SK-N-DZ (cell line): ENCODE measurements at regions not wholly inside any gene's neighbourhood (a gene's known extent, or its start where the extent isn't known, plus 50 kb on each side); places are given as distances from the start of the nearest gene placed in this dataset.
"Not testable (repeated sequence)": the region's sequence is repeated elsewhere in the genome, so short reads cannot be mapped to it uniquely, and the experiment has no call there.

ENCODE experiments used
- DNase-seq: peaks from one replicate; pipeline ENCODE4 v3.0.0-alpha.2; 2015; ENCODE audit warnings: low spot score

DNA sequence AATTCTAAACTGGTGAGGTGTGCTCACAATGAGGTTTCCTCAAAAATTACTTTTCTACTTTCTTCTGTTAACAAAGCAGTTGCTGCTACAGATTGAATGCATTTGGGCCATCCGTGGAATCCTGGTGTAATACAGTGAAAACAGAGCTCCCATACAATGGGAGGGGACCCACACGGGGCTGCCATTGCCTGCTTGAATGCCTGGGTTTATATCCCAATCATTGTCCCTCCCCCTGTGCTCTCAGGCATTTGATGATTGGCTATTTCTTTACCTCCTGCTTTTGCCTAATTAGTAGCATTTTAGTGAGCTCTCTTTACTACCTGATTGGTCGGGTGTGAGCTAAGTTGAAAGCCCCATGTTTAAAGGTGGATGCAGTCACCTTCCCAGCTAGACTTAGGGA lies 52.9 kb upstream of the CSF1 start:
- DNase-seq: not testable (repeated sequence)

DNA sequence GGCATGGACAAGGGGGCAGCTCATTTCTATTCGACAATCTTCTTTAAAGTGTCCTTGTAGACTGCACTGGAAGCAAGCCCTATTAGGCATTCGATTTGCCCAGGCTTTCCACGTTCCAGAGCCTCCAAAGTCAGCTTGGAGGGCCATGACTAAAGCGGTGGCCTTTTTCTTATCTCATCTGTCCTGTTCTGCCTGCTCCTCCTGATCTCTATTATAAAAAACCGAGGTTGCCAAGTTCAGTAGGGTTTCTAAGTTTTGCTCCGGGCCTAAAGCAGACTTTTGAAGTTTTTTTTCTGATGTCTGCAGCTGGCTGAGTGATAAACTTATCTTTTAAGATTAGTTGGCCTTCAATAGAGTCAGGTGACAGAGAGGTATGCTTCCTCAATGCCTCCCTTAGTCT lies 54.7 kb upstream of the CSF1 start:
- DNase-seq: not testable (repeated sequence)

DNA sequence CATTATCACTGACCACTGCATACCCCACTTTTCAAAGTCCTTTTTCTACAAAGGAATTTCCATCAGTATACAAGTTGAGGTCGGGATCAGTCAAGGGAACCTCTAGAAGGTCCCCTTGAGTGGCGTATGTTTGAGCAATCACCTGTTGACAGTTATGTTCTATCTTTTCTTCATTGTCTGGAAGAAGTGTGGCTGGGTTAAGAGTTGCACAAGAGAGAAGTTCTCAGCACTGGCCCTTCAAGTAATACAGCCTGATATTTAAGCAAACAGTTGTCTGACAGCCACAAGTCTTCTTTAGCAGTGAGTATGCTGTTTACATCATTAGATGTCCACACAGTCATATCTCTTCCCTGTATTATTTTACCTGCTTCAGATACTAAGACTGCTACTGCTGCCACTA lies 56.7 kb upstream of the CSF1 start:
- DNase-seq: not testable (repeated sequence)

DNA sequence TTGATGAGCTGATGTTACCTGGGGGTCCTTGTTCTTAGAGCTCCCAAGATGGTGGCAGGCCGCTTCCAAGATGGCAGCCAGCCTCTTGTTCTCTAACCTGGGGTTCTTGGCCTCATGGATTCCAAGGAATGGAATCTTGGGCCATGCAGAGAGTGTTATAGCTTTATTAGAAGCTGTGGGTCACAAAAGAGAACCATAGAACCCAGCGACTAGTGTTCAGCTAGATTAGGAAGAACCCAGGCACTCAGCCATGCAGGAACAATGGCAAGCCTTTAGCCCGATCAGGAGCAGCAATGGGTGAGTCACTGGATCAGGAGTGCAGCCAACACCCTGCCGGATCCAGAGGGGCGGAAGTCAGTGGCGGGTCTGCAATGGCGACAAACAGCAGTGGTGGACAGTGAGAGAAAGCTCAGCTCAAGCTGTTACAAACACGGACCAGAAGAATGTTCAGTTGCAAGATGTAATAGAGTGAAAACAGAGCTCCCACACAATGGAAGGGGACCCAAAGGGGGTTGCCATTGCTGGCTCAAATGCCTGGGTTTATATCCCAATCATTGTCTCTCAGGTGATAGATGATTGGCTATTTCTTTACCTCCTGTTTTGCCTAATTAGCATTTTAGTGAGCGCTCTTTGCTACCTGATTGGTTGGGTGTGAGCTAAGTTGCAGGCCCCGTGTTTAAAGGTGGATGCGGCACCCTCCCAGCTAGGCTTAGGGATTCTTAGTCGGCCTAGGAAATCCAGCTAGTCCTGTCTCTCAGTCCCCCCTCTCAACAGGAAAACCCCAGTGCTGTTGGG lies 58.2 kb upstream of the CSF1 start:
- not testable (repeated sequence) for DNase-seq

DNA sequence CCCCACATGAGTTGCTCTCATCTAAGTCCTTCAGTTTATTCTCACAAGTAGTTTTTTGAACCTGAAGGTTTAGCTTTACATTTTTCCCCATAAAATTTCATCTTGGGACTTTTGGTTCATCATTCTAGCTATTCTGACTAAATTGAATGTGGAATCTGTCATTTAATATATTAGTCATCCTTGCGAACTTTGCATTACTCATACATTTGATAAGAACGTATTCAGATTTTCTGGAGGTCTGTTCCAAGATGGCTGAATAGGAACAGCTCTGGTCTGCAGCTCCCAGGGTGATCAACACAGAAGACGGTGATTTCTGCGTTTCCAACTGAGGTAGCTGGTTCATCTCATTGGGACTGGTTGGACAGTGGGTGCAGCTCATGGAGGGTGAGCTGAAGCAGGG lies 59.8 kb upstream of the CSF1 start:
- no peak for DNase-seq

DNA sequence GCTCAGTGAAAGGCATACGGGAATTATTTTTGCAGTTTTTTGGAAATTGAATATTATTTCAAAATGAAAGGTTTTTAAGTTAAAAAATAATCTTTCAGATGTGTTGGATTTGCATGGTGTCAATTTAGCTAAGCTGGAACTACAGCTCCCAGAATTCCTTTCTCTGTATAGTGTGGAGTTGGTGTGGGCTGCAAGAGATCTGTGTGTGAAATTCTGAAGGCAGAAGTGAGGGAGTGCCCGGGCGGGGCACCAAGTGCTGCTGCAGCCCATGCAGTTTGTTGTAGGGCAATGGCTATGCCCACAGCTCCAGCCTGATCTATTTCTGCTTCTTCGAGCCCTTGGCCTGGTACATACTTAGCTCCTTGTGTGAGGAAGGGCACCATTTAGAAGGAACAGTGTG lies 60.5 kb upstream of the CSF1 start:
- no peak for DNase-seq

DNA sequence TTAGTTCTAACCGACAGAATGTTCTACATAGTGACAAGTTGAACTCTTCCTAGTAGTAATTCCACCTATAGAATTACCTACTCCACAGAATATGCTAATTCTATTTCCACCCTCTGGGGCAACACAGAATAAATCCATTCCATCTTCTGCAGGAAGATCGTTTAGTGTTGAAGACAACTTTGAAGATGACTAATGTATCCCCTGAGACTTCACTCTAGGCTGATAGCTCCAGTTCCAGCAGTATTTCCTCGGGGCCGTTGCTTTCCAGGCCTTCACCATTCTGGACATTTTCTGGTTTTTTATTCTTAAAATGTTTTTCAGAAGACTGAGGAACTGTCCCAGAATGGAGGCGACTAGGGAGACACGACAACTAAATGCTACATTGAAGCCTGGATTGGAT lies 61.0 kb upstream of the CSF1 start:
- no peak for DNase-seq

DNA sequence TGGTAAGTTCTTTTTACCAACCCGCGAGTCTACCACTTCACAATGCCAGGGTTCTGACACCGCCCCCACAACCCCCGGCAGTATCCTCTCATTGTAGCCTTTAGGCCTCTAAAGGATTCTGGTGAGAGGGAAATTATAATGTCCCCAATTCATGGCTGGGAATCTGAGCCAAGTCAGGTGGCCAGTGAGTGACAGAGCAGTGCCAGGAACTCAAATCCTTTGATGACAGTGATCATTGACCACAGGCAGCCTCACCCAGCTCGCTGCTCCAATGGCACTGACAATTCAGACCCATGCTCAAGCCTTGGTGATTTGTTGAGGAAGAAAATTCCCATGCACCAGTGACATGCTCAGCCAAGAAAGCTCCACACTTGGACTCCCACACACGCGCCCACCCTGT lies 63.4 kb upstream of the CSF1 start:
- DNase-seq: no peak

DNA sequence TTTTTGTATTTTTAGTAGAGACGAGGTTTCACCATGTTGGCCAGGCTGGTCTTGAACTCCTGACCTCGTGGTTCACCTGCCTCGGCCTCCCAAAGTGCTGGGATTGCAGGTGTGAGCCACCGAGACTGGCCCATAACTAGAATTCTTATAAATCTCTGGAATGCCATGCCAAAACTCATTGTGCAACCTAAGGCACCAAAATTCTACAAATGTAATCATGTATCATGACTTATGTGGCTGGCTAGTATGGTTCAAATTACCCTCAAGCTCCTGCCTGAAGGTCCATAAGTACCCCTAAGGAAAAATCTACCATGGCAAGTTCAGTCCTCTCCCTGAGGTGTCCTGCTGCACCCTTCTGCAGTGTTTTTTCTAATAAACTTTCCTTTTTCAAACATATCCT lies 63.8 kb upstream of the CSF1 start:
- DNase-seq: no peak

DNA sequence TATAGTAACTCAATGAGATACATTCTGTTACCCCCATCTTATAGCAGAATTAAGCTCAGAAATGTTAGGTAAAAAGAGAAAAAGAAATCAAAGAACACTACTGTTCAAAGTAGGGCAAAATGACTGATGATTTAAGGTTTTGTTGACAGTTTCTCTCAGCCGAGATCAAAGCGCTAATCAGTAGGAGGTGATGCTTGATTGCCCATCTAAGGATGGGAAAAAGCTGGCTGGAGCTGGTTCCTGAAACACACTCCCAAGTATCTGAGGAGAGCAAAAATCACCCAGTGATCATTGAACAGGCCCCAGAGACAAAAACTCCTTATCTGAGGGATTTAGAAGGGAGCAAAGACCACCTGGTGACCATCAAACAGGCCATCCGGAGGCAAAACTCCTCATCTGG lies 64.5 kb upstream of the CSF1 start:
- no peak for DNase-seq

DNA sequence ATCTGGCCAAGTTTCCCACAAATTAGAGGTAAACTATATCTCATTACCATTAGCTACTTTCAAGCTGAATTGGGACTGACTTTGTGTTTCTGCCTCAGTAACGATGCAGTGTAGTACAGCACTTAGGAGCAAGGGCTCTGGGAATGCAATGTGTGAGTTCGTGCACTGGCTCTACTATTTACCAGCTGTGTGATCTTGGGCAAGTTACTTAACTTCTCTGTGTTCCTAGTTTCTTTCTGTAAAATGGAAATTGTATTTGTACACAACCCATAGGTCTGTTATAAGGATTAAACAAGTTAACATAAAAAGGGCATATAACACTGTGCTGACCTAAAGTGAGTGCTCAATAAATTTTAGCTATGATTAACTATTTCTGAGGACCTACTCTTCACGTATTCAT lies 65.0 kb upstream of the CSF1 start:
- DNase-seq: no peak

DNA sequence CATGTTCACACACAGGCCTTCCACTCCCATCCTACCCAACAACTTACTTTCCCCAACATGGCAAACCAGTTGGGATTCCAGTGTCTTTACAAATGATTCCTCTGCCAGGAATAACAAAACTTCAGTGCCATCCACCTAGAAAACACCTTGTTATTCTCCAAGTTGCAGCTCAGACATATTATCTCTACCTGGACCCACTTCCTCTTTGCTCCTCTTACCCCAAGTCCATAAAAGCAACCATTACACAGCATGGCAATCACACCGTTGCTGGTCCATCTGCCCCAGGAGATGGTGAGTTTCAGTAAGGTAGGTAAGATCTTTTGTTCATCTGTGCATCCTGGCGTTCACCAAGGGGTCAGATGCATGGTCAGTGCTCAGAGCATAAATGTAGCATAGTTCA lies 66.0 kb upstream of the CSF1 start:
- DNase-seq: no peak

DNA sequence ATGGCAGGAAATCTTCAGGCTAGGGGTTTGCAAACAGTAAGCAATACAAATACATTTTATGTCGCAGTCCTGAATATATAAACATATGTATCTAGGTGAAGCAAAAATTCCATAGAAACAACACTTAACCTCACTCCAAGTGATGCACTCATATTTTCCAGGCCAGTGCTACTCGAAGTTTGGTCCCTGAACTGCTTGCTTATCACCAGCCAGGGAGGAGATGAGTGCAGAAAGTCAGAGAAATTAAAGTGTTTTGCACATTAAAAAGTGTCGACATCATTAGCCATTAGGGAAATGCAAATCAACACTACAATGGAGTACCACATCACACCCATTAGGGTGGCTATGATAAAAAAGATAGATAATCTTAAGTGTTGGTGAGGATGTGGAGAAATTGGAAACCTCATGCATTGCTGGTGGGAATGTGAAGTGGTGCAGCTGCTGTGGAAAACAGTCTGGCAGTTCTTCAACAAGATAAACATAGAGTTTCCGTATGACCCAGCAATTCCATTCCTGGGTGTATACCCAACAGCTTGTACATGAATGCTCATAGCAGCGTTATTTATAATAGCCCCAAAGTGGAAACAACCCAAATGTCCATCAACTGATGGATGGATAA lies 70.5 kb upstream of the CSF1 start:
- no peak for DNase-seq

DNA sequence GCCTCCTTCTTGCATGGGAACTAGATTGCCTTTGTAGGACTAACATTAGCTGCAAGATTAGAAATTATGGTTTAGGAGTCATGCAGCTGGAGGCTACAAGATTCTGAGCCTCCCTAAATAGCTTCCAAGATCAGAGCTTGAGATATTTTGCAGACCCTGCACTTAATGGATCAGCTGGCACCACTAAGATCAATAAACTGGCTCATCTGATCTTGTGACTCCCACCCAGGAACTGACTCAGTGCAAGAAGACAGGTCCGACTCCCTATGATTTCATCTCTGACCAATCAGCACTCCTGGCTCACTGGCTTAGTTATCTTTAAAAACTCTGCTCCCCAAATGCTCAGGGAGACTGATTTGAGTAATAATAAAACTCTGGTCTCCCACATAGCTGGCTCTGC lies 71.4 kb upstream of the CSF1 start:
- peak; percentile 18 for DNase-seq

DNA sequence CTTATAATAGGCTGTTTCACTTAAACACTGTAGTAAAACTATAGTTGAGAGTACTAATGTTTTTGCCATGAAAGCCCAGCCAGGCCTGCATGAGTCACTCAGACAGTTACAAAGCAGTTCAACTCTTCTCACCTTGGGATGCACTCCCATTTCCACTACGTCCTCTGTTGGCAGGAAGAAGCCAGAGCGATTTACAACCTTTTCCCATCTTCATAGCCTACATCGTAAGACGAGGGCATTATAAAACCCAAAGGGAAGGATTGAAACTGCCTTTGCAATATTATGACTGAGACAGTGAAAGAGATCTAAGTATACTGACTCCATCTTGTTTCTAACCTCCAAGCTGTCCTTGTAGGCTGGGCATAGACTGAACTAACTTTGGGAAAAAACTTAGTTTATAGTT lies 71.8 kb upstream of the CSF1 start:
- DNase-seq: no peak

DNA sequence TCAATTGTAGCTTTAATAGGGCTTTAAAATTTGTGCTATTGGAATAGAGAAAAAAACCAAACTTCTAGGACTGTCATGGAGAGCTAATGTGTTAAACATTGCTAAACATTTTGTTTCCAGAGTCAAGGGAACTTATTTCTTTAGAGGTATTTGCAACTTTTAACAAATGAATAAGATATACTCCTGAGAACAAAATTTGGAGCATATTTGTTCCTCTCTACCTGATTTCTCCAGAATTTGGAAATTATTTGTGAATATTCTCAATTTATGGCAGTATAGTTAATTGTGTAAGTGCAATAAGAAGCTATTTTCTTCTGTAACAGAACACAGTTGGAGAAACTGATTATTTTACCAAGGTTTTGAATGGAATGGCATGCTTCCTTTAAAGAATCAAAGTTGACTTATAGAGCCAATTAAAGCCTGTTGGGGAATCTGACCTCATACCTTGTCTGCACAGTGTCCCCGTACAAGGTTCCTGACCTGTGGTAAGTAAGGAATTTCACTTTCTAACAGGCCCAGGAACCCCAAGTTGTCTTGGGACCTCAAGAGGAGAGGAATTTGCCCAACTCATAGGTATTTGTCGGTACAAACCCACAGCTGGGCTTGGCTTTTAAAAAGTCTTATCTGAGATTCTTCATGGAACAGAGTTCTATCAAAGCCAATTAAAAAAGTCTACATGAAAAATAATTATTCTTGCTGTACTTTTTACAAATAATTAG lies 72.6 kb upstream of the CSF1 start:
- DNase-seq: no peak

DNA sequence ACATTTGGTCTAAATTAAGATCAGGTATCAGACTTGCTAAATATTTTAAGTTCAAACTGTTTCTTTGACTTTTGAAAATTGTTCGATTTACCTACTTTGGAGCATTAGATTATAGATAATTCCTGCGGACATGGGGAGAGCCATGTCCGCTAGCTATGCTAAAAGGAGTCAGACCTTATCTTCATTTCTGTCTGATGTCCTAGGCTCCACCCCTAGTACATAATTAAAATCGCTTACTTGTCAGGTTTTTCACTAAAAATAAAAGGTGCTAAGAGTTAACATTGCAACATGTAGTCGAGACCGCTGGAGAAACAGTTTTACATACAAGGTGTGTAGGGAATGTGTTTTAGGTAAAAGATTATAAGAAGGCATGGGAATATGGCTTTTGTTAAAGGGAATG lies 71.9 kb upstream of the EPS8L3 start:
- DNase-seq: not testable (repeated sequence)

DNA sequence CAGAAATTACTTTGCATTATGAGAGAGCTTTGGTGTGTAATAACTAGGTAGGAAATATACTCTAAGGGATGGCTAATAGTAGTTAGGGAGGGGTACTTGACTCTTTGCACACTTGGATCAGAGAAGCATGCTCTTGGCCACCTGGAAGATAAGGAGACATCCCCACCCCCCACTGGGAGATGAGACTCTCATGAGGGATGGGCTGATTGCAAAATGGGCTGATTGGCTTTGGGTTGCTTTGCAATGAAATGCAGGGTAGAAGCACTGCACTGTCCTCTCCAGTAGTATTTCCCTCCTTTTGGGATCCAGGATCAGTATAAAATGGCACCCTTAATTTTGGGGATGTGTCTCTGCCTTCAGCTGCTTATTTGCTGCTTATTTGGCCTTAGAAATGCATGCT lies 71.2 kb upstream of the EPS8L3 start:
- no peak for DNase-seq

DNA sequence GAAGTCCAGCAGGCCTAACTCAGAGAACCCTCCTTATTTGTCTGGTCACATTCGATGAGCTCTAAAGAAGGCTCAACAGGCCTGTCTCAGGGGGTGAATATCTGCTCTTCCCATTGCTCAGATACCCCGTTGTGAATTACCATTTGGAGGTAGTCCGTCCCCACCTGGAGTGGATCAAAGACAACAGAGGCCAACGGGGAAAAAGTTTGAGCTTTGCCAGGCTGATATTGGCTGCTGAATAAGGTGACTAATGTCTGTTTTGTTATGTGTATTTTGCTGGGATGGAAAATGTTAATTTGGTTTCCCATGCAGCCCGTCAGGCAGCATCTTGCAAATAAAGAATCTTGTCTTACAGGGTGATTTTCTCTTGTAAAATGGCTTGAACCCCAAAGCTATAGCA lies 69.2 kb upstream of the EPS8L3 start:
- DNase-seq: no peak

DNA sequence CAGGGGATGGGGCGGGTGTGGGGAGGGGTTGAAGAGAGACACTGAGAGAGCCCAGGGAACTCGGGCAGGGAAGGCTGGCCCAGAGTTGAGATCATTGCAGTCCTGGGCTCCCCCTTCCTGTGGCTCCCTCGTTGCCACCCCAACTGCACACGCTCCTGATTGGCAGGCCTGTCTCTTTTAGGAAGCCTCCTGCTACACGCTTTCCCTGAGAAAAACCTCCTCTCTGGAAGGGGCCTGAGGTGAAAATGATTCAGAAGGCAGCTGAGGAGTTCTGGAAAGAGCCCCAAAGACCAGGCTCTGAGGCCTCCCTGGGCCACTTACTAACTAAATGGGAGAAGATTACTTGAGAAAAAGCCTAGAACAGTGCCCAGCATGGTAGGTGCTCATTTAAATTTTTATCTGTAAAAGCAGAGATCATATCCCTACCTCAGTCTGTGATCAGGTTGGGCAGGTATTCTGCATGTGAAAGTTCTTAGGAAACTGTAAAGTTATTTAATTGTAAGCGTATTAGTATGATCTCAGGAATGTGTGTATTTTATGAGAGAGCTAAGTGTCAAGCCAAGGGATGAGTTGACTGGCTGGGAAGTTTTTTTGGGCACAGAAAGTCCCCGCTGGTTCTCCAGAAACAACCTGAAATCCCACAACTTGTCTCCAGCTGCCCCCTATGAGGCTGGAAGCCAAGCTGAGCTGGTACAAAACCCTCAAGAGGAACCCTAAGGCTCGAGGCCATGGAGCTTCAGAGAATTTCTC lies 65.2 kb upstream of the EPS8L3 start:
- no peak for DNase-seq

DNA sequence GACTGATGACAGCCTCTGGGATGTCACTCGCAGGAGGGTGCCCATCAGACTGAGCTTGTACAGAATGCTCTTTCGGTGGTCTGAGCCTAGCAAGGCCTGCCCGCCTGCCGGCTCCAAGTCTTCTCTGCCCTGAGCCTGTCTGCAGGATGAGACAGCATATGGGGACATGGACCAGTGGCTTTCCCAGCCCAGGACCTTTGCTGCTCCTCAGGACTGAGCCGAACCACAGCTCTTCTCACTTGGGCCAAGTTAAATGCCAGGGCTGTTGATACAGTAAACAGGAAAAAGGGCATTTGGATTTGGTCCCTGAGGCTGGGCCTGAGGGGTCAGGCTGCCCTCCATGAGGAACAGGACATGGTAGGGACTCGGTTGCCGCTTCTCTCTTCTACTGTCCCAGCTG lies 64.3 kb upstream of the EPS8L3 start:
- no peak for DNase-seq

DNA sequence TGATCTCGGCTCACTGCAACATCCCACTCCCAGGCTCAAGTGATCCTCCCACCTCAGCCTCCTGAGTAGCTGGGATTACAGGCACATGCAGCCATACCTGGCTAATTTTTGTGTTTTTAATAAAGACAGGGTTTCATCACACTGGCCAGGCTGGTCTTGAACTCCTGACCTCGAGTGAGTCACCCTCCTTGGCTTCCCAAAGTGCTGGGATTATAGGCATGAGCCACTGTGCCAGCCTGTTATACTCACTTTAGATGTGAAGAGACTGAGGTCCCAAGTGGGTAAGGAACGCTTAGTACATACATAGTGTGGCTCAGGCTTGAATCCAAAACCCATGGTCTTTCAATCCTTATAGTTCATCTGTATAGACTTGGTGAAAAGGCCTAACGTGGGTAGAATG lies 63.7 kb upstream of the EPS8L3 start:
- no peak for DNase-seq
